ENCODE measurements at regions not wholly inside any gene's neighbourhood (a gene's known extent, or its start where the extent isn't known, plus 50 kb on each side); places are given as distances from the start of the nearest gene placed in this dataset.
"Not testable (repeated sequence)": the region's sequence is repeated elsewhere in the genome, so short reads cannot be mapped to it uniquely, and the experiment has no call there.

DNA sequence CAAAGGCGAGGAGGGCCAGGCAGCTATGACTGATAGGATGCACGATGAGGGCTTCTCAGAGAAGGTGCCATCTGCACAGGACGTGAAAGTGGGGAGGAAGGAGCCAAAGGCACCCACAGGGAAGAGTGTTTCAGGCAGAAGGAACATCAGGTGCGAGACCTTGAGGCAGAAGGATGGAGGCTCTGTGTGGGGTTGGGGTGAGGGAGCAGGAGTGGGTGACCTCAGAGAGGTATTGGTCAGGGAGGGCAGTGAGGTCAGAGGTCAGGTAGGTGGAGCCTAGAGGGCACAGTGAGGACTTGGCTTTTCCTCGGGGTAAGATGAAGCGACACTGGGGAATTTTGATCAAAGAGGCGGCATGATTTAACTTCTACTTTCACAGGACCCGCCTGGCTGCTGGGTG, 64.7 kb upstream of the XPA start:
- Mint-ChIP-seq H3K9me3 (no peaks in the 10 kb centered on the region), H3K4me3 (no peak overlapping the region), H3K27ac (ENCODE audit: low read depth) (no peak overlapping the region), H3K27me3 (peaks cover 61% of the 10 kb centered on the region), H3K36me3 (ENCODE audit: insufficient read depth) (no peaks in the 10 kb centered on the region), H3K4me1 (no peaks in the 10 kb centered on the region)
- no peak for DNase-seq (ENCODE audit: low spot score in 2 of 2)
- no peak for ATAC-seq (replicated peaks; ENCODE audit: extremely low read depth, poor library complexity, severe bottlenecking)

DNA sequence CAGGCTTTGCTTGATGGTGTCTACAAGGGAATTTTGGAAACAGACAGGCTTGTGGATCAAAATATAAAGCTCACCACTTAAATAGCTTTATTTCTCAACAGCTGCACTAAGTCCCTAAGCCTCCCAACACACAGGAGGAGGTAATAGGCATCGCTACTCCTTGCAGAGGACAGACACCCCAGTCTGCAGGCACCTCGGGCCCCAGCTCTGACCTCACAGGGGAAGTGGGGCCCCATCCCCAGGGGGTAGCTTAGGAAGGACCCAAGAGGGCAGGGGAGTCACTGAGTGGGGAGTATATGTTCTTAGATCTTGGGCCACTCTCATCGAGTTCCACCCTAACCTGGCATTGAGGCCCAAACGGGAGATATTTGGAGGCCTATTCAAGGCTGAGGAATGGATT, 66.7 kb upstream of the XPA start:
- ATAC-seq (replicated peaks; ENCODE audit: extremely low read depth, poor library complexity, severe bottlenecking), result no peak
- Mint-ChIP-seq H3K4me1 (no peaks in the 10 kb centered on the region), H3K9me3 (no peaks in the 10 kb centered on the region), H3K27ac (ENCODE audit: low read depth) (no peak overlapping the region), H3K4me3 (no peak overlapping the region), H3K27me3 (peaks cover 45% of the 10 kb centered on the region), H3K36me3 (ENCODE audit: insufficient read depth) (no peaks in the 10 kb centered on the region)
- no peak for DNase-seq (ENCODE audit: low spot score in 2 of 2)

DNA sequence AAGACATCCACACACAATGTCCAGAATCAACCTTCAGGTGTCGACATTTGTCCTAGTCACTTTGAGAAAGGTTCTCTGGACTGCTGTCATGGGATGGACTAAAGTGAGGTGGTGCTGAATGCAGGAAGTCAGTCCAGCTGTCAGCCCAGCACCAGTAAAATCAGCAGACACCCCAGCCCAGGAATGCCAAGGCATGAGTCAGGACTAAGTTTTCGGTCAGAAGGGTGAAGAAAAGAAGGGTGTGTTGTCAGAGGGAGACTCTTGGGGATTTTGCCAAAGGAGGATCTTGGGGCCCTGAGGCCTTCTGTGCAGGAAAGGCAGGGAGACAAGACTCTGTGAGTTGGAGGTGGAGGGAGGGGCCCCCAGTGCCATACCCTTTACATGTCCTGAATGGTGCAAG, 69.0 kb upstream of the XPA start:
- no peaks in the 10 kb centered on the region for H3K9me3 Mint-ChIP-seq
- no peak for DNase-seq (ENCODE audit: low spot score in 2 of 2)
- ATAC-seq (replicated peaks; ENCODE audit: extremely low read depth, poor library complexity, severe bottlenecking), result no peak
- no peaks in the 10 kb centered on the region for H3K36me3 Mint-ChIP-seq (ENCODE audit: insufficient read depth)
- H3K4me1 Mint-ChIP-seq, result no peaks in the 10 kb centered on the region
- H3K27ac Mint-ChIP-seq (ENCODE audit: low read depth), result no peak overlapping the region
- H3K27me3 Mint-ChIP-seq, result peaks cover 46% of the 10 kb centered on the region
- H3K4me3 Mint-ChIP-seq, result no peak overlapping the region

DNA sequence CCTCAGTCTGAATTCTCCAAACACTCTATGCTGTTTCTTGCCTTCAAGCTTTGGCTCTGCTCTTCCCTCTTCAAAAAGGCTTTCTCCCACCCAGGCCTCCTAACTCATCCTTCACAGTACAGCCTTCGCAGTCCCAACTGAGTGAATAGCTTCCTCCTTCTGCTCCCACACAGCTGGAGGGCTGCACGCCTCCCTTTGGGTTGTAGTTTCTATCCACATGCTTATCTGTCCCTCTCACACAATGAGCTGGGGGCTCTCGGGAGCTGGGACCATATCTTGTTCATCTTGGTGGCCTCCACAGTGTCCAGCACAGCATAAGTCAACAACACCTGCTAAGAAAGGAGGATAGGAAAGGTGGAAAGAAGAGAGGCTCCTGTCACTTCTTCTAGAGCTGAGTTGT, 69.5 kb upstream of the XPA start:
- H3K4me3 Mint-ChIP-seq, result no peak overlapping the region
- peaks cover 45% of the 10 kb centered on the region for H3K27me3 Mint-ChIP-seq
- no peaks in the 10 kb centered on the region for H3K4me1 Mint-ChIP-seq
- no peaks in the 10 kb centered on the region for H3K9me3 Mint-ChIP-seq
- DNase-seq (ENCODE audit: low spot score in 2 of 2), result no peak
- H3K36me3 Mint-ChIP-seq (ENCODE audit: insufficient read depth), result no peaks in the 10 kb centered on the region
- H3K27ac Mint-ChIP-seq (ENCODE audit: low read depth), result no peak overlapping the region
- ATAC-seq (replicated peaks; ENCODE audit: extremely low read depth, poor library complexity, severe bottlenecking), result no peak

GRCh38 chr9:97767891-97768290, 70.8 kb upstream of the XPA start:
- Mint-ChIP-seq H3K27ac (ENCODE audit: low read depth) (no peak overlapping the region), H3K4me1 (no peaks in the 10 kb centered on the region), H3K27me3 (peaks cover 45% of the 10 kb centered on the region), H3K9me3 (no peaks in the 10 kb centered on the region), H3K4me3 (no peak overlapping the region), H3K36me3 (ENCODE audit: insufficient read depth) (no peaks in the 10 kb centered on the region)
- DNase-seq (ENCODE audit: low spot score in 2 of 2) (no peak), ATAC-seq (replicated peaks; ENCODE audit: extremely low read depth, poor library complexity, severe bottlenecking) (no peak)

GRCh38 chr9:97768746-97769145, 71.6 kb upstream of the XPA start:
- peaks cover 46% of the 10 kb centered on the region for H3K27me3 Mint-ChIP-seq
- ATAC-seq (replicated peaks; ENCODE audit: extremely low read depth, poor library complexity, severe bottlenecking), result no peak

GRCh38 chr9:97769208-97769607, 72.1 kb upstream of the XPA start:
- H3K27ac Mint-ChIP-seq (ENCODE audit: low read depth), result no peak overlapping the region
- H3K4me3 Mint-ChIP-seq, result no peak overlapping the region
- H3K27me3 Mint-ChIP-seq, result peaks cover 50% of the 10 kb centered on the region
- H3K9me3 Mint-ChIP-seq, result no peaks in the 10 kb centered on the region
- no peak for ATAC-seq (replicated peaks; ENCODE audit: extremely low read depth, poor library complexity, severe bottlenecking)
- no peak for DNase-seq (ENCODE audit: low spot score in 2 of 2)
- H3K36me3 Mint-ChIP-seq (ENCODE audit: insufficient read depth), result no peaks in the 10 kb centered on the region
- no peaks in the 10 kb centered on the region for H3K4me1 Mint-ChIP-seq

More at GRCh38 chr9:97768746-97769145, 71.6 kb upstream of the XPA start:
- Mint-ChIP-seq H3K4me3 (no peak overlapping the region), H3K4me1 (no peaks in the 10 kb centered on the region), H3K36me3 (ENCODE audit: insufficient read depth) (no peaks in the 10 kb centered on the region), H3K27ac (ENCODE audit: low read depth) (no peak overlapping the region), H3K9me3 (no peaks in the 10 kb centered on the region)
- DNase-seq (ENCODE audit: low spot score in 2 of 2), result no peak

DNA sequence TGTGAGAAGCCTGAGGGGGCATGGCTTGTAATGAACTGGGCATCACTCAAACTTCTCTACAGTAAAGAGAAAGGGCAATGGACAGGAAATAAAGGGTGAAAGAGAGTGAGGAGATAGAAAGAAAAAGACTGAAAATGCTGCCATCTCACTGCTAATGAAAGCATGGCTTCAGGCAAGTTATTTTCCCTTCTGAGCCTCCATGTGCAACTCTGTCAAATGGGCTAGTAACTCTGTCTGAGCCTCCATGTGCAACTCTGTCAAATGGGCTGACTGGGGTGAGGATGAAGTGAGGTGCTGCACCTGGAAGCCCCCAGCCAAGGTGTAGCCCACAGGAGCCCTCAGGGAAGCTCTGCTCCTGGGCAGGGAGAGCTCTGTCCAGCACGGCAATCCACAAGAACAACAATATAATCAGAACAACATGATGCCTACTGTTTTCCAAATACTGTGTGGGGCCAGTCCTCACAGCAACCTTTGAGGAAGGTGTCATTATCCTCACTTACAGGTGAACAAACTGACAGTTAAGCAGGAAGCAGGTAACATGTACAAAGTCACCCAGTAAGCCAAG, 73.8 kb upstream of the XPA start:
- DNase-seq (ENCODE audit: low spot score in 2 of 2) (no peak), ATAC-seq (replicated peaks; ENCODE audit: extremely low read depth, poor library complexity, severe bottlenecking) (no peak)
- H3K4me1 Mint-ChIP-seq, result no peaks in the 10 kb centered on the region
- peaks cover 67% of the 10 kb centered on the region for H3K27me3 Mint-ChIP-seq
- H3K9me3 Mint-ChIP-seq, result no peaks in the 10 kb centered on the region
- H3K27ac Mint-ChIP-seq (ENCODE audit: low read depth), result no peak overlapping the region
- H3K36me3 Mint-ChIP-seq (ENCODE audit: insufficient read depth), result no peaks in the 10 kb centered on the region
- no peak overlapping the region for H3K4me3 Mint-ChIP-seq

DNA sequence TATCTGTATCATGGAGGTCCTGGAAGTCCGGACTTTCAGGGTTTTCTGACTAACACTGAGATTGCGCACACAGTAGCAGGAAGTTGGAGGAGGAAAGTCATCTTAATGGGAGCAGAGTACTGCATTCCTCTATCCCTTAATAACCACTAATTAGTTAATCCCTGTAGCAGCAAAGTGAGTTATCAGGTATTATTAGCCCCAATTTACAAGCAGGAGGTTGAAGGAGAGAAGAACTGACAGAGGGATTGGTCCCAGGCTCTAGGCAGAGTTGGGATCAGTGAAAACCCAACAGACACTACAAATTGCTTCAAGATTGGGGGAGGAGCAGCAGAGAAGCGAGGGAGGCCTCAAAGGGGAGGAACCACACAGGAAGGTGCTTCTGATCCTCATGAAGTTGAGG, 74.5 kb upstream of the XPA start:
- ATAC-seq (replicated peaks; ENCODE audit: extremely low read depth, poor library complexity, severe bottlenecking) (no peak), DNase-seq (ENCODE audit: low spot score in 2 of 2) (no peak)
- H3K4me3 Mint-ChIP-seq, result no peak overlapping the region
- H3K36me3 Mint-ChIP-seq (ENCODE audit: insufficient read depth), result no peaks in the 10 kb centered on the region
- no peaks in the 10 kb centered on the region for H3K4me1 Mint-ChIP-seq
- H3K9me3 Mint-ChIP-seq, result no peaks in the 10 kb centered on the region
- H3K27me3 Mint-ChIP-seq, result peaks cover 72% of the 10 kb centered on the region
- no peak overlapping the region for H3K27ac Mint-ChIP-seq (ENCODE audit: low read depth)

GRCh38 chr9:97772145-97772544, 75.0 kb upstream of the XPA start:
- Mint-ChIP-seq H3K4me1 (no peaks in the 10 kb centered on the region), H3K36me3 (ENCODE audit: insufficient read depth) (no peaks in the 10 kb centered on the region), H3K9me3 (no peaks in the 10 kb centered on the region), H3K27ac (ENCODE audit: low read depth) (no peak overlapping the region), H3K27me3 (peaks cover 72% of the 10 kb centered on the region), H3K4me3 (no peak overlapping the region)
- no peak for ATAC-seq (replicated peaks; ENCODE audit: extremely low read depth, poor library complexity, severe bottlenecking)
- DNase-seq (ENCODE audit: low spot score in 2 of 2), result no peak

GRCh38 chr9:97773091-97773490, 76.0 kb upstream of the XPA start:
- H3K9me3 Mint-ChIP-seq, result no peaks in the 10 kb centered on the region
- no peak overlapping the region for H3K27ac Mint-ChIP-seq (ENCODE audit: low read depth)
- H3K4me1 Mint-ChIP-seq, result no peaks in the 10 kb centered on the region
- peaks cover 72% of the 10 kb centered on the region for H3K27me3 Mint-ChIP-seq
- DNase-seq (ENCODE audit: low spot score in 2 of 2) (no peak), ATAC-seq (replicated peaks; ENCODE audit: extremely low read depth, poor library complexity, severe bottlenecking) (no peak)
- H3K4me3 Mint-ChIP-seq, result no peak overlapping the region
- no peaks in the 10 kb centered on the region for H3K36me3 Mint-ChIP-seq (ENCODE audit: insufficient read depth)

DNA sequence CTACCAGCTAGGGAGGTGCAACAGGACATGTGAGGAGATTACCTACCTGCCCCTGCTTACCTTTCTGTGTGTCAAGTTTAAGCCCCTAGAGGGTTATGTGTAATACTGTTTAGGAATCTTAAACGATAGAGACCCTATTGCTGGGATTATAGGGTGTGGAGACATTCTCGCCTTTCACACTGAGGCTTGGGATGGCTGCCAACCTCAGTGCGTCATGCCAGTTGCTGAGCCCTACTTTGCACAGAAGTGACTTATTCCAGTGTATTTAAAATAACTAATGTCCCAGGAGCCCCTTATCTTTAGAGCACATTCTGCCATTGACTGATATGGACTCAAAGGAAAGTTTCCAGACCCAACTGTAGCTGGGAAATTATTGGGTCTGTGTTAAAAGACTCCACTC, 76.6 kb upstream of the XPA start:
- DNase-seq (ENCODE audit: low spot score in 2 of 2), result no peak
- Mint-ChIP-seq H3K27ac (ENCODE audit: low read depth) (no peak overlapping the region), H3K36me3 (ENCODE audit: insufficient read depth) (no peaks in the 10 kb centered on the region), H3K4me3 (no peak overlapping the region), H3K4me1 (no peaks in the 10 kb centered on the region), H3K27me3 (peaks cover 76% of the 10 kb centered on the region), H3K9me3 (no peaks in the 10 kb centered on the region)
- ATAC-seq (replicated peaks; ENCODE audit: extremely low read depth, poor library complexity, severe bottlenecking), result no peak

DNA sequence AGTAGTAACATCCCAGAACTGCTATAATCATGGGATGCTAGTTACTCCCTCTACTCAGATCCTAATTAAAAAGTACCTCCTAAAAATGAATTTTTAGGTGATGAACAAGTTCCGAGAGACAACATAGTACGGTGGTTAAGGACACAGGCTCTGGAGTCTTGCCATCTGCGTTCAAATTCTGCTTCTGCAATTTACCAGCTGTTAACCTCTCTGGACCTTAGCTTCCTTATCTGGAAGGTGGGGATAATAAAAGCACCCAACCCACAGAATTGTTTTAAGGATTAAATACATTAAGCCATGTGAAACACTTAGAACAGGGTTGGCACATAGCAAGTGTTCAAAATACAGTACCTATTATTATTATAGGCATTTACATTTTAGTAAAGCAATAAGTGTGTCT, 77.5 kb upstream of the XPA start:
- DNase-seq (ENCODE audit: low spot score in 2 of 2), result no peak
- H3K4me1 Mint-ChIP-seq, result no peaks in the 10 kb centered on the region
- no peaks in the 10 kb centered on the region for H3K36me3 Mint-ChIP-seq (ENCODE audit: insufficient read depth)
- H3K4me3 Mint-ChIP-seq, result no peak overlapping the region
- peaks cover 76% of the 10 kb centered on the region for H3K27me3 Mint-ChIP-seq
- no peak overlapping the region for H3K27ac Mint-ChIP-seq (ENCODE audit: low read depth)
- no peaks in the 10 kb centered on the region for H3K9me3 Mint-ChIP-seq
- no peak for ATAC-seq (replicated peaks; ENCODE audit: extremely low read depth, poor library complexity, severe bottlenecking)

GRCh38 chr9:97778740-97779139, 74.3 kb upstream of the FOXE1 start:
- H3K4me3 Mint-ChIP-seq; H3K4me1 Mint-ChIP-seq; ATAC-seq (replicated peaks; ENCODE audit: extremely low read depth, poor library complexity, severe bottlenecking); H3K9me3 Mint-ChIP-seq; H3K27ac Mint-ChIP-seq (ENCODE audit: low read depth); DNase-seq (ENCODE audit: low spot score in 2 of 2); H3K36me3 Mint-ChIP-seq (ENCODE audit: insufficient read depth): not testable (repeated sequence)
- H3K27me3 Mint-ChIP-seq, result peaks cover 79% of the 10 kb centered on the region
